ENCODE measurements at regions not wholly inside any gene's neighbourhood (a gene's known extent, or its start where the extent isn't known, plus 50 kb on each side); places are given as distances from the start of the nearest gene placed in this dataset.

DNA sequence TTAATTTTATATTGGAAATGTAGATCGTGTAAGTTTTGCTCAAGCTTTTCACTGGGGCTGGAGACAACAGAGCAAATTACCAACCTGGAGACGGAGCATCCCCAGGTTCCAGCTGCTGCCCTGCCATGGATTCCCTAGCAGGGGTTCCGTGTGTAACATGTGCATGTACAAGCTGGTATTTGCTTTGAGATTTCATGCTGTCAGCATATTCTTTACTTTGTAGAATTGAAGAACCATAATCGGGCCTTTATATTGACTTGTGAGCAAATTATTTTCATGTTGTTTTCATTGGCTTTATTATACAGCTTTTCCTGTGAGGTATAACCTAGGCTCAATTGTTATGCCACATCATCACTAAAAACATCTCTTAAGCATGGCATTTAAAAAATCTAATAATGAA is 369.2 kb upstream of the COBL start:
- no peaks in the 10 kb centered on the region for H3K79me1 ChIP-seq (ENCODE audit: low read length)
- no peak overlapping the region for H3K27ac ChIP-seq (ENCODE audit: low read depth, low read length)
- DNase-seq = no peak
- no peak overlapping the region for H3K9ac ChIP-seq (ENCODE audit: low read length)
- no peak overlapping the region for H3K23ac ChIP-seq (ENCODE audit: low read length)
- H3K56ac ChIP-seq (ENCODE audit: low read length) = no peak overlapping the region
- WGBS (ENCODE audit: extremely low coverage, insufficient coverage, low lambda C conversion rate) = no CpG with 5 or more reads among the region's 4 CpGs
- H4K5ac ChIP-seq (ENCODE audit: low read length) = no peak overlapping the region
- no peak overlapping the region for H3K4me3 ChIP-seq (ENCODE audit: low read length)
- no peaks in the 10 kb centered on the region for H3K27me3 ChIP-seq (ENCODE audit: insufficient read depth, low read length, poor library complexity)
- H3K18ac ChIP-seq (ENCODE audit: low read length) = no peak overlapping the region
- no peak overlapping the region for H2BK15ac ChIP-seq (replicated peaks; ENCODE audit: low read depth)
- H4K8ac ChIP-seq (ENCODE audit: low read depth, low read length) = no peak overlapping the region
- no peak overlapping the region for H3K4ac ChIP-seq (ENCODE audit: low read depth, low read length)
- H2AK5ac ChIP-seq (ENCODE audit: low read length) = no peak overlapping the region
- H3K4me1 ChIP-seq (ENCODE audit: control insufficient read depth, low read depth, low read length) = no peaks in the 10 kb centered on the region
- H2BK120ac ChIP-seq (ENCODE audit: low read depth, low read length) = no peak overlapping the region
- no peak overlapping the region for H3K4me2 ChIP-seq (ENCODE audit: low read length)
- no peaks in the 10 kb centered on the region for H3K79me2 ChIP-seq (ENCODE audit: control insufficient read depth, insufficient read depth, low read length)
- no peak overlapping the region for H2BK5ac ChIP-seq (ENCODE audit: low read length)
- H3K36me3 ChIP-seq (ENCODE audit: control insufficient read depth, insufficient read depth, low read length) = no peaks in the 10 kb centered on the region

GRCh38 chr7:51680594-51681399 is 364.2 kb upstream of the COBL start:
- H2BK120ac ChIP-seq (ENCODE audit: low read depth, low read length) = no peak overlapping the region
- no peak overlapping the region for H3K27ac ChIP-seq (ENCODE audit: low read depth, low read length)
- no peak for DNase-seq
- WGBS (ENCODE audit: extremely low coverage, insufficient coverage, low lambda C conversion rate) = no CpG with 5 or more reads among the region's 13 CpGs
- no peak overlapping the region for H3K9ac ChIP-seq (ENCODE audit: low read length)
- no peak overlapping the region for H3K4ac ChIP-seq (ENCODE audit: low read depth, low read length)
- no peak overlapping the region for H2BK15ac ChIP-seq (replicated peaks; ENCODE audit: low read depth)
- H3K36me3 ChIP-seq (ENCODE audit: control insufficient read depth, insufficient read depth, low read length) = no peaks in the 10 kb centered on the region
- no peak overlapping the region for H2AK5ac ChIP-seq (ENCODE audit: low read length)
- no peaks in the 10 kb centered on the region for H3K4me1 ChIP-seq (ENCODE audit: control insufficient read depth, low read depth, low read length)
- no peak overlapping the region for H2BK5ac ChIP-seq (ENCODE audit: low read length)
- no peaks in the 10 kb centered on the region for H3K27me3 ChIP-seq (ENCODE audit: insufficient read depth, low read length, poor library complexity)
- H3K18ac ChIP-seq (ENCODE audit: low read length) = no peak overlapping the region
- H3K23ac ChIP-seq (ENCODE audit: low read length) = no peak overlapping the region
- no peaks in the 10 kb centered on the region for H3K79me1 ChIP-seq (ENCODE audit: low read length)
- H3K4me3 ChIP-seq (ENCODE audit: low read length) = no peak overlapping the region
- no peaks in the 10 kb centered on the region for H3K79me2 ChIP-seq (ENCODE audit: control insufficient read depth, insufficient read depth, low read length)
- H3K4me2 ChIP-seq (ENCODE audit: low read length) = no peak overlapping the region
- H3K56ac ChIP-seq (ENCODE audit: low read length) = no peak overlapping the region
- no peak overlapping the region for H4K5ac ChIP-seq (ENCODE audit: low read length)
- H4K8ac ChIP-seq (ENCODE audit: low read depth, low read length) = no peak overlapping the region

DNA sequence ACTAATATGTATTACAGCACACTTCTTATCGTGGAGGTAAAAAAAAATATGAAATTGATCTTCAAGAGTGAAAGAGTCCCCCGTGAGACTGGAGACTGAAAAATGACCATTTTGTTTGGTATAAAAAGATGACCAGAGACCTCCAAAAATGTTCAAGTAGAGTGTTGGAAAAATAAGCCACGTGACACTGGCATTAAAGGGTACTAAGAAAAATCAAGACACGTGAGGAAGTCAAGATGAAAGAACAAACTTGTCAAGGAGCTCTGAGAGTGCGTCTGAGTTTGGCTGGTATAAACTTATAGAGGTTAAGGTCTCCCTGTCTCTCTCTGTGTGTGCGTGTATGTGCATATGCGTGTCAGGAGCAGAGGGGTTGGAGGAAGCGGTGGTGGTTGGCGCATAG is 362.7 kb upstream of the COBL start:
- no peak for DNase-seq
- Histone ChIP-seq H3K36me3 (ENCODE audit: control insufficient read depth, insufficient read depth, low read length) (no peaks in the 10 kb centered on the region), H3K79me1 (ENCODE audit: low read length) (no peaks in the 10 kb centered on the region), H2BK120ac (ENCODE audit: low read depth, low read length) (no peak overlapping the region), H2AK5ac (ENCODE audit: low read length) (no peak overlapping the region), H3K56ac (ENCODE audit: low read length) (no peak overlapping the region), H3K4me3 (ENCODE audit: low read length) (no peak overlapping the region), H3K27me3 (ENCODE audit: insufficient read depth, low read length, poor library complexity) (no peaks in the 10 kb centered on the region), H3K18ac (ENCODE audit: low read length) (no peak overlapping the region), H4K8ac (ENCODE audit: low read depth, low read length) (no peak overlapping the region), H2BK15ac (replicated peaks; ENCODE audit: low read depth) (no peak overlapping the region), H3K9ac (ENCODE audit: low read length) (no peak overlapping the region), H3K23ac (ENCODE audit: low read length) (no peak overlapping the region), H3K4ac (ENCODE audit: low read depth, low read length) (no peak overlapping the region), H4K5ac (ENCODE audit: low read length) (no peak overlapping the region), H3K79me2 (ENCODE audit: control insufficient read depth, insufficient read depth, low read length) (no peaks in the 10 kb centered on the region), H3K27ac (ENCODE audit: low read depth, low read length) (no peak overlapping the region), H3K4me2 (ENCODE audit: low read length) (no peak overlapping the region), H2BK5ac (ENCODE audit: low read length) (no peak overlapping the region), H3K4me1 (ENCODE audit: control insufficient read depth, low read depth, low read length) (no peaks in the 10 kb centered on the region)
- no CpG with 5 or more reads among the region's 9 CpGs for WGBS (ENCODE audit: extremely low coverage, insufficient coverage, low lambda C conversion rate)

- H3K4me1 ChIP-seq (ENCODE audit: control insufficient read depth, low read depth, low read length) = no peaks in the 10 kb centered on the region
- no peak overlapping the region for H3K27ac ChIP-seq (ENCODE audit: low read depth, low read length)
- H3K4ac ChIP-seq (ENCODE audit: low read depth, low read length) = no peak overlapping the region
- H3K9ac ChIP-seq (ENCODE audit: low read length) = no peak overlapping the region
- no peak overlapping the region for H3K4me2 ChIP-seq (ENCODE audit: low read length)
- WGBS (ENCODE audit: extremely low coverage, insufficient coverage, low lambda C conversion rate) = no CpG with 5 or more reads among the region's 5 CpGs
- H2BK5ac ChIP-seq (ENCODE audit: low read length) = no peak overlapping the region
- H4K5ac ChIP-seq (ENCODE audit: low read length) = no peak overlapping the region
- no peaks in the 10 kb centered on the region for H3K79me2 ChIP-seq (ENCODE audit: control insufficient read depth, insufficient read depth, low read length)
- H2BK120ac ChIP-seq (ENCODE audit: low read depth, low read length) = no peak overlapping the region
- no peak overlapping the region for H2AK5ac ChIP-seq (ENCODE audit: low read length)
- H3K56ac ChIP-seq (ENCODE audit: low read length) = no peak overlapping the region
- no peak overlapping the region for H4K8ac ChIP-seq (ENCODE audit: low read depth, low read length)
- no peaks in the 10 kb centered on the region for H3K79me1 ChIP-seq (ENCODE audit: low read length)
- H3K18ac ChIP-seq (ENCODE audit: low read length) = no peak overlapping the region
- H3K4me3 ChIP-seq (ENCODE audit: low read length) = no peak overlapping the region
- no peak for DNase-seq
- H2BK15ac ChIP-seq (replicated peaks; ENCODE audit: low read depth) = no peak overlapping the region
- no peak overlapping the region for H3K23ac ChIP-seq (ENCODE audit: low read length)
- H3K36me3 ChIP-seq (ENCODE audit: control insufficient read depth, insufficient read depth, low read length) = no peaks in the 10 kb centered on the region
- H3K27me3 ChIP-seq (ENCODE audit: insufficient read depth, low read length, poor library complexity) = no peaks in the 10 kb centered on the region
These were observed 350.1 kb upstream of the COBL start for GRCh38 chr7:51666751-51667150.

DNA sequence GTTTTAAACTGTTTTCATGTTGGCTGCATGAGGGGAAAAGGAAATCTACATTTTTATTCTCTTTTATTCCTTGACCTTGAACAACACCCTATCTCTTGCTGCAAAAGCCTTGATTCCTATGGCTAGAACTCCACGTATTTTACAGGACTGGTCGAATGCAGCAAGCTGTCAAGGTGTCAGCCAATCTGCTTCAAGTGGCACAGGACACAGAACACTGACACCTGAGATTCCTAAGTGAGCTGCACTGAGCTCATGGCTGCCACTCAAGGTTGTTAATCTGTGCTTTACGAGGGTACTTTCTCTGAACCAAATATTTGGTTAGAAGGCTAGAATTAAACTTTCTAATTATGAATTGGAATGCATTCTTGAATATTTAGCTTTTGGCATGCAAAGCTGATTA is 349.7 kb upstream of the COBL start:
- no CpG with 5 or more reads among the region's 3 CpGs for WGBS (ENCODE audit: extremely low coverage, insufficient coverage, low lambda C conversion rate)
- H3K9ac ChIP-seq (ENCODE audit: low read length) = no peak overlapping the region
- H3K23ac ChIP-seq (ENCODE audit: low read length) = no peak overlapping the region

More for the DNA sequence above, 349.7 kb upstream of the COBL start:
- Histone ChIP-seq H3K4me2 (ENCODE audit: low read length) (no peak overlapping the region), H3K4ac (ENCODE audit: low read depth, low read length) (no peak overlapping the region), H3K79me1 (ENCODE audit: low read length) (no peaks in the 10 kb centered on the region), H3K18ac (ENCODE audit: low read length) (no peak overlapping the region), H3K36me3 (ENCODE audit: control insufficient read depth, insufficient read depth, low read length) (no peaks in the 10 kb centered on the region), H3K27ac (ENCODE audit: low read depth, low read length) (no peak overlapping the region), H3K4me3 (ENCODE audit: low read length) (no peak overlapping the region), H2BK5ac (ENCODE audit: low read length) (no peak overlapping the region), H4K5ac (ENCODE audit: low read length) (no peak overlapping the region), H2BK120ac (ENCODE audit: low read depth, low read length) (no peak overlapping the region), H3K4me1 (ENCODE audit: control insufficient read depth, low read depth, low read length) (no peaks in the 10 kb centered on the region), H3K79me2 (ENCODE audit: control insufficient read depth, insufficient read depth, low read length) (no peaks in the 10 kb centered on the region), H2BK15ac (replicated peaks; ENCODE audit: low read depth) (no peak overlapping the region), H4K8ac (ENCODE audit: low read depth, low read length) (no peak overlapping the region), H3K56ac (ENCODE audit: low read length) (no peak overlapping the region), H2AK5ac (ENCODE audit: low read length) (no peak overlapping the region), H3K27me3 (ENCODE audit: insufficient read depth, low read length, poor library complexity) (no peaks in the 10 kb centered on the region)
- peak; percentile 16 for DNase-seq
